LNCaP clone FGC (cell line): ENCODE measurements at regions not wholly inside any gene's neighbourhood (a gene's known extent, or its start where the extent isn't known, plus 50 kb on each side); places are given as distances from the start of the nearest gene placed in this dataset.
"Not testable (repeated sequence)": the region's sequence is repeated elsewhere in the genome, so short reads cannot be mapped to it uniquely, and the experiment has no call there.

Experiments used
- DNase-seq: peaks from one replicate; pipeline ENCODE4 v3.0.0-alpha.2; 2011; ENCODE audit warnings: low read depth
- H3K4me3 ChIP-seq: 2 replicates; pipeline ENCODE4 v1.5.1; 2011; ENCODE audit warnings: mild to moderate bottlenecking, low read depth, low read length, control low read depth
- CTCF ChIP-seq: IDR thresholded peaks from 2 replicates; pipeline ENCODE4 v1.5.1; 2012; ENCODE audit warnings: mild to moderate bottlenecking; ENCODE audit not compliant: control insufficient read depth, insufficient read depth; ENCODE audit errors: extremely low read depth

DNA sequence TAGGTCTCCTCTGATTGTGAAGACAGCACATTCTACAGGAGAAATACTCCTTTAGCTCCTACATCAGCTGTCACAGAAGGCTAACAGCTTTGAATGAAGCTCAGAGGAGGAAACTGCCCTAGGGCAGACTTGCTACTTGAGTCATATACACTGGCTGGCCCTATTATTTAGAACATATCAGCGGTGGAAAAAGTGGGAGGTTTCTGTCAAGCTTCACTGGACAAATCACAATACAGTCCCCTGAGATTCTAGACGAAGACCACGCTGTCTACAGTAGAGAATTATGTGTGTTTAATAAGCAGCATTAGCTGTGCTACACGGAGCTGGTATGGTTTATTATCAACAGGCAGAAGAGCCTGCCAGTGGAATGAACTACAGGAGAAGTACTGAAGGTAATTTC, 230.9 kb upstream of the FSIP2 start:
- no peak for DNase-seq
- no peak for TF ChIP-seq CTCF
- no peak overlapping the region for H3K4me3 ChIP-seq

DNA sequence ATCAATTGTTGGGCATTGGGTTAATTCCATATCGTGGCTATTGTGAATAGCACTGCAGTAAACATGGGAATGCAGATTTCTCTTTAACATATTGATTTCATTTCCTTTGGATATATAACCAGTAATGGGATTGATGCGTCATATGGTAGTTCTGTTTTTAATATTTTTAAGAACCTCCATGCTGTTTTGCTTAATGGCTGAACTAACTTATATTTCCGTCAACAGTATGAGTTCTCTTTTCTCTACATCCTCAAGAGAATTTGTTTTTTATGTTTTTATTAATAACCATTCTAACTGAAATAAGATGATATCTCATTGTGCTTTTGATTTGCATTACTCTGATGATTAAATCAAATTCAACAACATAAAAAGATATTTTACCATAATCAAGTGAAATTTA, 228.5 kb upstream of the FSIP2 start:
- no peak for DNase-seq
- no peak overlapping the region for H3K4me3 ChIP-seq
- TF ChIP-seq CTCF: no peak

DNA sequence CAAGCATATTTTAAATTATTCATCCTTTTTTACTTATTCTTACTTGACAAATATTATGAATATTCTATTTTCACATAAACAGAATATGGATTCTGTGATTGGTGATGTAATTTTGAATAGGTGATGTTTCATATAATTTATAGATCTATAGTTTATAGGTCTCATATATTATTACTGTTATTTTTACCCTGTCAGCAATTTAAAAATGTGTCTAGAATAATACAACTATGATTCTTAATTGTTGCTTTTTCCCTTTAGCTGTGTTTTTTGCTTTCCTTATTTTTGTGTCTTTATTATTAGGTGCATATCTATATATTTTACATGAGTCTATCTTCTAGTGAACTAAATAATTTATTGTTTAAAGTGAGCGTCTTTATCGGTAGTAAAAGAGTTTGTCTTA, 226.7 kb upstream of the FSIP2 start:
- no peak for TF ChIP-seq CTCF
- no peak for DNase-seq

DNA sequence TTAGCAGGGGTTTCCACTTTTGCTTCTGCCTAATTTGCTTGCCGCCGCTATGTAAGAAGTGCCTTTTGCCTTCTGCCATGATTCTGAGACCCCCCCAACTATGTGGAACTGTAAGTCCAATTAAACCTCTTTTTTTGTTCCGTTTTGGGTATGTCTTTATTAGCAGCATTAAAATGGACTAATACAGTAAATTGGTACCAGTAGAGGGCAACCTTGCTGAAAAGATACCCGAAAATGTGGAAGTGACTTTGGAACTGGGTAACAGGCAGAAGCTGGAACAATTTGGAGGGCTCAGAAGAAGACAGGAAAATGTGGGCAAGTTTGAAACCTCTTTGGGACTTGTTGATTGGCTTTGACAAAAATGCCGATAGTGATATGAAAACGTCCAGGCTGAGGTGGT, 216.1 kb upstream of the FSIP2 start:
- no peak overlapping the region for H3K4me3 ChIP-seq
- peak; percentile 32 for TF ChIP-seq CTCF
- no peak for DNase-seq

More for the DNA sequence above, 226.7 kb upstream of the FSIP2 start:
- H3K4me3 ChIP-seq: no peak overlapping the region

GRCh38 chr2:185524242-185524641, 214.4 kb upstream of the FSIP2 start:
- H3K4me3 ChIP-seq, DNase-seq: not testable (repeated sequence)

GRCh38 chr2:185526161-185526560, 212.4 kb upstream of the FSIP2 start:
- no peak for TF ChIP-seq CTCF
- no peak for DNase-seq
- no peak overlapping the region for H3K4me3 ChIP-seq

- H3K4me3 ChIP-seq: no peak overlapping the region
- no peak for DNase-seq
- TF ChIP-seq CTCF: no peak
Observed at GRCh38 chr2:185531721-185532120, 206.9 kb upstream of the FSIP2 start.

DNA sequence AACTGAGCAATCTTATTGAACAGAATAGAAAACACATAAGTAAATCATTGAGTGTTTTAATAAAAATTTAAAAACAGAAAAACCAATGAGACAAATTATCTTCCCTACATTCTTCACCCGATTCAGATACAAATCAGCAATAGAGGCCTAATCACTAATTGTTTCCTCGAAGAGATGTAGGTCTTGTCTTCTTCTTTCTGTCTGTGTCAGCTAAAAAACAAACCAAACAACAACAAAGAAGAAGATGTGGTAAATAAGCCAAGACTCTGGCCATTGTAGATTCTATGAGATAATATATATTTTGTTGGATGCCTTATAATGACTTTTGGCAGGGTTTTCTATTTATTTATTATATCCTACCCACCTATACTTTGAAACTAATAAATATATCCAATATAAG, 200.9 kb upstream of the FSIP2 start:
- DNase-seq: no peak
- no peak overlapping the region for H3K4me3 ChIP-seq
- TF ChIP-seq CTCF: no peak
